ENCODE measurements at regions not wholly inside any gene's neighbourhood (a gene's known extent, or its start where the extent isn't known, plus 50 kb on each side); places are given as distances from the start of the nearest gene placed in this dataset.
"Not testable (repeated sequence)": the region's sequence is repeated elsewhere in the genome, so short reads cannot be mapped to it uniquely, and the experiment has no call there.

GRCh38 chrX:31014474-31014873 lies 57.4 kb downstream of the FTHL17 start:
- not testable (repeated sequence) for DNase-seq

GRCh38 chrX:31012509-31013025 lies 59.3 kb downstream of the FTHL17 start:
- no peak for DNase-seq

DNA sequence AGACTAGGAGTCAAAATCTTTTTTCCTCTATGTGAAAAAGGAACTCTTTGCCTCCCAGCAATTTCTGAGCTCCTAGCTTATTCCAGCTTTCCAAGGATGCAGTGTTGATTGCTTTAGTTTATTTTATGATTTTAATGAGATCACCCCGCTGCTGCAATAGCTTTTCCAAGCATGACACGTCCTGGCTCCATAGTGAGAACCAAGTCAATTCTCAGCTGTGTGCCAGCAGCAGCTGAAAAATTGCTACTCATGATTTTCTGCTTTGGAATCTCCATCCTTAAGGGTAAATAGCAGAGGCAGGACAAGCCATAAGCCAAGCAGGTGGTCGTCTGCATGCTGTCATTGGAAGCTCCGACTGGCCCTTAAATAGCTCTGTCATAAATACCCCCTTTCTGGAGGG lies 64.5 kb downstream of the FTHL17 start:
- DNase-seq = no peak

- no peak for DNase-seq
These were observed 65.8 kb downstream of the FTHL17 start for GRCh38 chrX:31006027-31006426.

DNA sequence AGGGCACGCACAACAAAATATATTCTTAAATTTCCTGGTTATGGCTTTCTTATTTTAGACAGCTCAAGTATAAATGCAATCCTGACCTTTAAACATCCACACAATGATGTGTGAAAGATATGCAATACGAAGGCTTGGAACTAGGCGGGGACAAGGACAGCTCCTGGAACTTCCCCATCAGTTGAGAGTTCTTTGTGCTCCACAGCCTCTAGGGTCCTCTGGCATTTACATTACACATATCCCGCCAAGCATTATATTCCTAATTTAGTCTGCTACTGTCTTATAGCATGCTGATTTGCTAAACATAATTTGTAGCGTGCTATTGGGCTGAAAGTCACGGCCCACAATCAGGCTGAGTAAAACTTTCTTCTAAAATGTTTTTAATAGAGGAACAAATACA lies 74.4 kb downstream of the FTHL17 start:
- DNase-seq = no peak

DNA sequence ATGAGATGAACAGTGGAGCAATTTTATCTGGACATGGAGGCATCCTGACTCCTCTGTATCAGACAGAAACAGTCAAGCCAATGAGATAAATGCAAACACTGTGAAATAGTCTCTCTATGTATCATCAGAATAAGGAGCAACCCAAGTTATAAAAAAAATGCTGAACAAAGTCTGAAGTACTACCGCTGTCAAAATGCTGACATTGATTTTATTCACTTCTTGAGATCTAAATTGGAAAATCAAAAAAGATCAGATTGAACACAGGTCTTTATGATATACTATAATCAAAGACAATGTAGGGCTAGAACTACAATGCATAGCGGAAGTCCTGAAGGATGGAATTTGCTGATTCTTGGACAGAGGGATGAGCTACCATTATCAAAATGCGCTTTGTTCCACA lies 76.1 kb downstream of the FTHL17 start:
- DNase-seq = no peak

DNA sequence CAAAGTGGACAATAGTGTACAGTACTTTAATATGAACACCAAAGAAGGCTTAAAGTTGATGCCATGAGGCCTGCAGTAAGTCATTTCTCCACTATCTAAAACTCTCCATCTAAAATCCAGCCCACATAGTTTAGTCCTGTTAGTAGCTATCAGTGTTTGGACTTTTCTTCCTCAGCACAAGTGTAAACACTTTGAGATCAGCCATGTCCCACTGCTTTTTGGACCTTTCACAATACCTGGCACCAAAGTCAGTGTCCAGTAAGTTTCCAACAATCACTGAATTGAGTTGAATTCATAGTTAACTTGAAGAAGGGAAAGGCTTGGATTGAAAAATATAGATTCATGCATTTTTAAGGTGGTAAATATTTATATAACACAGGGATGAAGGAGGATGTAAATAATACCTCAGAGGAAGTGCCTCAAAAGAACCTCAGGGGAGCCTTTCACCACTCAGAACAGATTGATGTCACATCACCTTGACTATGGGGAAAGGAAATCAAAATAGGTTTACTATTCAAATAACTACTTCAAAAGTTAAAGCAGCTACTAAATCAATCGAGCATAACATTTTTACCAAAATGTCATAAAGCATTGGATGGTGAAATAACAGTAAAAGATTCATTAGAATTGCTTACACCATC lies 76.7 kb downstream of the FTHL17 start:
- no peak for DNase-seq

- DNase-seq = not testable (repeated sequence)
These were observed 77.8 kb downstream of the FTHL17 start for GRCh38 chrX:30994018-30994417.

DNA sequence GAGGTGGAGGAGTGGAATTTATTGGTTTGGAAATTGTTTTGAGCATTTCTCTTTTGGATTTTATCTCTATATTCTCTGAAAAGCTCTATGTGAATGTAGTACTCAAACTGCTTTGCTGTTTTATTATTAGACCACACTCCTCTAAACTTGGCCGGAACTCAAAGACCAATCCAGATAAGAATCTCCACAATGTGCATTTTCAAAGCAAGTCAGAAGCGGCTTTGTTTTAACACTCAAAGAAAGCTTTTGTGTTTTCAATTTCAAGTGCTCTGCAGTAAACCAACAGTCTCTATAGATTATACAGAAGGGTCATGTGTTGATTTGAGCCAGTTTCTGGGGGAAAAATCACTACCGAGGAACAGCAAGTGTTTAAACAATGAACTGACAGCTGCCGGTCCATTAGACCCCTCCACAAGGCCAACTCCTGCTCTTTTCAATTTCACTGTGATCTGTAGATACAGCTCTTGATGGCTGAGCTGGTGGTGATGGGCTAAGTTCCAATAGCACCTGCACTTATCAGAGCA lies 79.4 kb downstream of the FTHL17 start:
- peak; percentile 74 for DNase-seq

- no peak for DNase-seq
These were observed 81.5 kb downstream of the FTHL17 start for GRCh38 chrX:30990361-30990760.

DNA sequence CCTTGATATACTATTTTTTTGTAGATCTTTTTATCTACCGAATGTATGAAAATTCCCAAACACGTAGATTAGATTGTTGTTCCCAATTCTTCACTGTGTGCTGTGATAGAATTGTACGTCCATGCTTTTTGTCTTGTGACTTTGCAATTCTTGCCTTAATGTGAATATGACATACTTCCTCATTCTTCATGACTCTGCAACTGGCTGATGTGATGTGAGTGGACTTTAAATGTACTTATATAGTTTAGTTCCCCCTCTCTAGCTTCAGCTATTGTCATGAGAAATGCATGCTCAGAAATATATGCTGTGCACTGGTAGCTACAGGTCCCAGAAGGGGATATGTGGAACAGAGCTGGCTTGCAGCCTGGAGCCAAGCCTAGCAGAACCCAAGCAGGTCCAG lies 89.4 kb downstream of the FTHL17 start:
- DNase-seq = no peak

DNA sequence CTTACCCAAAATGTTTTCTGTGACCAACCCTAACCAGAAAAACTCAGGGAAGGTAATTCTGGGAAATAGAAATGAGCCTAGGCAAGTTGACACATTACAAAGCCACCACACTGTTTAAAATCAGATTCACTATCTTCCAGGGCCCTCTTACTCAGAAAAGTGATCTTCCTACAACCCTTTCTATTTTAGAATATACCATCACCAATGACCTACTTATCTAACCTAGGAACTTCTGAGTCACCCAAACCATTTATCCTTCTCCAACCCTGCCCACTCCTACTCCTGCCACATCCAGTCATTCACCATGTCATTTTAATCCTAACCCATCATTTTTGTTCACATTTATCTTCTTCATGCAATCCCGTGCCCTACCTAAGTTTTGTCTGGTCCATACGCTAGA lies 89.9 kb downstream of the FTHL17 start:
- DNase-seq = no peak

DNA sequence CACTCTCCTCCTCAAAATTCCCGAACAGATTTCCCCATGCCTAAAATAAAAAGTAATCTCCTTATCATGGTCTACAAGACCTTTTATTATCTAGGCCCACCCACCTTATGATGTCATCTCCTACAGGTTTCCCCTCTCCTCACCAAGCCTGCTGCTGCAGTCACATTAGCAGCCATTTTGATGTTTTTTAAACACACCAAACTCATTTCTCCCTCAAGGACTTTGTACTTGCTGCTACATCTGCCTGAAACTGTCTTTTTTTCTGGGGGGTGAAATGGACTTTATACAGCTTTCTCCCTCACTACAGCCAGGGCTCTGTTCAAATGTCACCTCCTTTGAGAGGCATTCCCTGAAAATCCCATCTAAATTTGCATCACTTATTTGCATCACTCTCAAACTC lies 90.2 kb upstream of the TAB3 start:
- no peak for DNase-seq

DNA sequence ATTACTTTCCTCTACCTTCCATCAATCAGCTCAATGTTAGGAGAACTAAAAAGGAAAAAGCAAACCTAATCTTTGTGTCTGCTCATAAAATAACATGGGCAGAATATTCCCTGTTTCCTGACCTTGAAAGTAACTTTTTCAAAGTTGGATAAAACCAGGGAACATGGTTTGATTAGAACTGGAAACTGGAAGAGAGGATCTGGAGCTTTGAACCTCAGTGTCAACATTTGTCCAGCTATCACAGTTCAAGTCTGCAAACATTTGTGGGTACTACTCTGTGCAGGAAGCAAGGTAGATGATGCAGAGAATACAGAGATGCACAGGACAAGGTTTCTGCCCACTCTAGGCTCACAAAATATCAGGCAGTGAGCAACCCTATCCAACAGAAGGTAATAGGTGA lies 86.4 kb upstream of the TAB3 start:
- no peak for DNase-seq

DNA sequence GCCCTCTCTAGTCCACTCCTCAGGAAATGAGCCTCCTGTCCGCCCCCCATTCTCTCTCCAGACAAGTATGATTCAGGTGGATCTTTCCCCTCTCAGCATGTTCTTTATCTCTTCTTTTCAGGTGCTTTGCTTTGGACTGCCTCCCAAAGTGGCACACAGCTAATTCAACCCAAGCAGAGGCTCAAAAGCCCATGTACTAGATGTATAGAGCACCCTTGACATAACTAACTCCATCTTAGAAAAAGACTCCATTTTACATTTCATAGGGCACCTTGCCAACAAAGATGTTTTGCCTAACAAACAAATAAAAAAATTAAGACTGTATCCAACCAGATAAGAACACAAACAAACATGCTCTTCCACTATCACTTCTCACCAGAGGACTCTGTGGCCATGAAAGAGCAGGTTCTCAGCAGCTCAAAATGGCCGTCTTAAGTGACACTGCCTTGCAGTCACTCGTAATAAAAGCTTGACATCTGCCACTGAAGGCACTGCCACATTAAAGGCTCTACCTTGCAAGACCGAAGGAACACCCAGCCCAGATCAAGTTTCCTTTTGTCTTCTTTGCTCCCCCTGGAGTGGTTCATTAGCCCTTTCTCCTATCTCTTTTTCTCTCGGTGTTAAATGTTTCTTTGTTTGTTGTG lies 84.9 kb upstream of the TAB3 start:
- no peak for DNase-seq

- DNase-seq = no peak
These were observed 82.9 kb upstream of the TAB3 start for GRCh38 chrX:30971774-30972603.

DNA sequence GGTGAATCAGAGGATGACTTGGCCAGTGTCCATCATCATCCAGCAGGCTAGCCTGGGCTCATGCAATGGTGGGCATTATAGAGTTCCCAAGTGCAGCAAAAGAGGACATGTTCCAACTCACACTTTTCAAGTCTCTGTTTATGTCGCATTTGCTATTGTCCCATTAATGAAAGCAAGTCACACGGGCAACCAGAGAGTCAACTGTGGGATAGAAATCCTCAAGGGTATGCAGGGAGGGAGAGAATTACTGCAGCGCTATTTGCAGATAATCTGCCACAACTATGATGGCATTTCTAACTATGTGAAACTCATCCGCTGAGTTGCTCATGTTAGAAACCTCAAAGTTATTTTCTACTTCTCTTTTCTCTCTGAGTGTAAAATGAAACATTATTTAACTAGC lies 78.5 kb upstream of the TAB3 start:
- DNase-seq = no peak

DNA sequence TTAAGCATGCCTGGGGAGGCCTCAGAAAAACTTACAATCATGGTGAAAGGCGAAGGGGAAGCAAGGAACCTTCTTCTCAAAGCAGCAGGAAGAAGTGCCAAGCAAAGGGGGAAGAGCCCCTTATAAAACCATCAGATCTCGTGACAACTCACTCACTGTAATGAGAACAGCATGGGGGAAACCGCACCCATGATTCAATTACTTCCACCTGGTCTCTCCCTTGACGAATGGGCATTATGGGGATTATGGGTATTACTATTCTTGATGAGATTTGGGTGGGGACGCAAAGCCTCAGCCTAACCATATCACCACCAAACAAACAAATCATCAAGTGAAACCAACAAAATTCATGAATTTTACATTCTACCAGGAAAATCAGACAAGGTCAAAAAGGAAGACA lies 76.7 kb upstream of the TAB3 start:
- DNase-seq = no peak

DNA sequence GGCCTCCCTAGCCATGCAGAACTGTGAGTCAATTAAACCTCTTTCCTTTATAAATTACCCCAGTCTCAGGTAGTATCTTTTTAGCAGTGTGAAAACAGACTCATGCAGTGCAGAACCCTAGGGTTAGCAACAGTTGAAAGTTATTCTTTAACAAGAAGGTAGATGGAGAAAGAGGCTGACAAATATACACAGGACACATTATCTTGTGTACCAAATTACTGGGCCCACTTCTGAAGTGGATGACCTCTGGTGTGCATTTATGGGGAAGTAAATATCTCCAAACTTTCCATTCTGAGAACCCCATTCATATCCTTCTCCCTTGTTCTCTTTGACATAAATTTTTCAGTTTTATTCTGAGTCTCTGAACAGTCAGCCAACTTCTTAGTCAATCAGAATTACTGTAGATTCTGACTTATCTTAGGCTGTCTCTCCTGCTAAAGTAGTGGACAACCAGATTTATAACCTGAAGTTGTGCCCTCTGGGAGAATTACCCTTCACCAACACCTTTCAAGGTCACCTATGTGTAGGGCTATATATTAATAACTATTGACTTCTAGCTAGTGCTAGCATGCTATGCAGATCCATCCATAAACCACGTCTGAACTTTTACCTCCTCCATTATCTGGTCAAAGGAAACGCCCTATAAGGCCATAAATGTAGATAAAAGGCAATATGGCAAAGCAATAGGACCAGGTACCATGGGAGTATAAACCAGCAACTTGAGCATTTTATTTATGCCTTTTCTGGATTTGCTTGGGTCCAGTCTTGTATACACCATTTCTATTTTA lies 72.5 kb upstream of the TAB3 start:
- DNase-seq = no peak

- no peak for DNase-seq
These were observed 68.7 kb upstream of the TAB3 start for GRCh38 chrX:30957753-30958152.

- no peak for DNase-seq
These were observed 66.6 kb upstream of the TAB3 start for GRCh38 chrX:30955687-30956086.

DNA sequence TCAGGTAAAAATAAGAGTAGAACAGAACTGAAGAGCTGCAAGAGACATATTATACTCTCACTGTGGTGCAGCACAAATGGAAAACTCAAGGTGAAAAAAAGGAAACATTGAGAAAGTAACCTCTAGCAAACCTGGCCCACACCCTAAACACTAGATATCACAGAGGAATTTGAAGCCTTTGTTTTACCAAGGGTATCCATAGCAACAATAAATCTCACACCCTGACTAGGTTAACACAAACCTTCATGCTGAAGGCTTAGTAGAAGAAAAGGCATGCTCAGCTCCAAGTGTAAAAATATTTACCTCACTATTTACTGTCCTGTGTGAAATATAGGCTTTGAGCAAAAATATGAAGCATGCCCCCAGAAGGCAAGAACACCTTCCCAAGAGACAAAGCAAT lies 61.9 kb upstream of the TAB3 start:
- no peak for DNase-seq

DNA sequence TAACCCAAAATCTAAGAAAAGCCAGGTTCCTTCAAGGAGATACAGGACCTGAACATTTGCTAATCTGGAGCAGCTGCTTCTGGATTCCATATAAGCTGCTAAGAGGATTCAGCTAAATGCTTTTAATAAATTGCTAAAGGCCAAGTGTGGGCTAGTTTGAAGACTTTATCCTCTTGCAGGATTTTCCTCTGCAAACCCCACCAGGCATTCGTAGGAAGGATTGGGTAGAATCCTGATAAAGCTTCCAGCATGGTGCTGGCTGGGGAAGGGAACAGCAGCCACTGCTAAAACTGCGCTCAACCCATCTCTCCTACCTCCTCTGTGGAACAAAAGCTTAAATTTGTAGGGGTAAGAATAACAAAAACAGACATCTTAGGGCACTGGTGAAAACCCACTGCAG lies 61.3 kb upstream of the TAB3 start:
- DNase-seq = no peak
